ENCODE measurements at regions not wholly inside any gene's neighbourhood (a gene's known extent, or its start where the extent isn't known, plus 50 kb on each side); places are given as distances from the start of the nearest gene placed in this dataset.

DNA sequence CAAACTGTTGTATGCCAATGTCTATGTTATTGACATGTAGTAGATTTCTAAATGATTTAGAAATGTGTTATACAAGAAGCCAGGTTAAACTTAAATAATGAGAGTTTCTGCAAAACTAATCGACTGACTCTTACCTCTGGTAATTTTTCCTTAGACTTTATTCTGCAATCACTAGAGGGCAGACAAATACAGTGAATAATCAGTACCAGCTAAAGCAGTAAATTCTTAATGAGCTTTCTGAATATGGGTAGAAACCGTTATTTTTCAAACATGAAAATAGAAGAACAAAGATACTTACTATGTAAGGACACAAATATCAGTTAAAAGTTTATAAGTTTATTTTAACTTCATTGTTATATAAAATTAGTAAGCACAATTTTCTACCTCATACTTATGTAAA lies 97.9 kb upstream of the RGS1 start:
- TF ChIP-seq POLR2A (IDR thresholded peaks at IDR 0.05; ENCODE audit: low read depth, low read length), result no peak
- no peak for TF ChIP-seq E2F8 (IDR thresholded peaks at IDR 0.05; ENCODE audit: low read depth, partially characterized antibody)
- no peak for TF ChIP-seq TARDBP (IDR thresholded peaks at IDR 0.05; ENCODE audit: borderline replicate concordance)
- no peak for TF ChIP-seq POLR2AphosphoS5 (IDR thresholded peaks at IDR 0.05; ENCODE audit: low read length)
- TF ChIP-seq SMARCA5 (IDR thresholded peaks at IDR 0.05), result no peak
- TF ChIP-seq TCF7 (IDR thresholded peaks at IDR 0.05; ENCODE audit: borderline replicate concordance), result no peak
- TF ChIP-seq, protein P1, sequence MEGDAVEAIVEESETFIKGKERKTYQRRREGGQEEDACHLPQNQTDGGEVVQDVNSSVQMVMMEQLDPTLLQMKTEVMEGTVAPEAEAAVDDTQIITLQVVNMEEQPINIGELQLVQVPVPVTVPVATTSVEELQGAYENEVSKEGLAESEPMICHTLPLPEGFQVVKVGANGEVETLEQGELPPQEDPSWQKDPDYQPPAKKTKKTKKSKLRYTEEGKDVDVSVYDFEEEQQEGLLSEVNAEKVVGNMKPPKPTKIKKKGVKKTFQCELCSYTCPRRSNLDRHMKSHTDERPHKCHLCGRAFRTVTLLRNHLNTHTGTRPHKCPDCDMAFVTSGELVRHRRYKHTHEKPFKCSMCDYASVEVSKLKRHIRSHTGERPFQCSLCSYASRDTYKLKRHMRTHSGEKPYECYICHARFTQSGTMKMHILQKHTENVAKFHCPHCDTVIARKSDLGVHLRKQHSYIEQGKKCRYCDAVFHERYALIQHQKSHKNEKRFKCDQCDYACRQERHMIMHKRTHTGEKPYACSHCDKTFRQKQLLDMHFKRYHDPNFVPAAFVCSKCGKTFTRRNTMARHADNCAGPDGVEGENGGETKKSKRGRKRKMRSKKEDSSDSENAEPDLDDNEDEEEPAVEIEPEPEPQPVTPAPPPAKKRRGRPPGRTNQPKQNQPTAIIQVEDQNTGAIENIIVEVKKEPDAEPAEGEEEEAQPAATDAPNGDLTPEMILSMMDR (IDR thresholded peaks at IDR 0.05 in 2 of 3, conservative IDR thresholded peaks at IDR 0.05 in 1 of 3; ENCODE audit: control insufficient read depth in 2 of 3, extremely low read depth in 1 of 3, insufficient read depth in 1 of 3, low read depth in 3 of 3, low read length in 3 of 3), result peak; percentile 38 to 76 (median 43); a peak in 5 of 6 replicates
- TF ChIP-seq EGR1 (IDR thresholded peaks at IDR 0.05; ENCODE audit: borderline replicate concordance in 1 of 2, low read depth in 2 of 2, low read length in 2 of 2), result no peak
- TF ChIP-seq IRF3 (IDR thresholded peaks at IDR 0.05), result no peak
